ENCODE measurements at regions not wholly inside any gene's neighbourhood (a gene's known extent, or its start where the extent isn't known, plus 50 kb on each side); places are given as distances from the start of the nearest gene placed in this dataset.
A peak's percentile ranks its signal among the peaks of the same experiment; 100 is the strongest.

GRCh38 chr12:75969768-75970167, 61.8 kb downstream of the PHLDA1 start:
- no peak overlapping the region for H3K27ac ChIP-seq (ENCODE audit: extremely low read length, insufficient read depth, low read length)
- no peak overlapping the region for H3K9ac ChIP-seq (ENCODE audit: insufficient read depth, low read depth, low read length)
- no TSS peak for BruUV-seq (replicated peaks)
- in situ Hi-C loops (cut with HindIII; ENCODE audit: extremely low pct_ligation_motif_present, low pct_unique_long_range_greater_than_20kb) = no loop called here
- ATAC-seq = no peak
- no peak for DNase-seq (ENCODE audit: low spot score)
- ChIA-PET POLR2A (interaction anchor here (1.0 to 1.4 kb wide), 3 partner anchors 8 to 62 kb away, joined by 3 read pairs; partner anchors contain the start of gene PHLDA1), CTCF (ENCODE audit: low intra/inter-chr PET ratio, low total read pairs) (no interaction called here)
- no peaks in the 10 kb centered on the region for H3K9me3 ChIP-seq (ENCODE audit: low read length)
- H3K79me2 ChIP-seq (ENCODE audit: insufficient read depth, low read length) = no peaks in the 10 kb centered on the region
- H3K36me3 ChIP-seq (replicated peaks in 1 of 2; ENCODE audit: control insufficient read depth in 1 of 2, insufficient read depth in 2 of 2, low read length in 2 of 2) = no peaks in the 10 kb centered on the region
- intact Hi-C loops (cut with micrococcal nuclease; ENCODE audit: unreplicated experiment) = no loop called here
- no peaks in the 10 kb centered on the region for H3K27me3 ChIP-seq (ENCODE audit: control insufficient read depth in 1 of 2, insufficient read depth in 2 of 2, low read length in 2 of 2)
- H4K20me1 ChIP-seq (ENCODE audit: insufficient read depth, low read length) = no peaks in the 10 kb centered on the region
- H3K4me1 ChIP-seq (ENCODE audit: insufficient read depth, low read length) = peaks cover 21% of the 10 kb centered on the region
- no peak overlapping the region for H2AFZ ChIP-seq (ENCODE audit: low read length)
- WGBS (ENCODE audit: low lambda C conversion rate) = 84% methylated on average over 5 of the region's 5 CpGs
- TF ChIP-seq CEBPB (IDR thresholded peaks at IDR 0.05; ENCODE audit: borderline replicate concordance, low read depth, low read length) (0 out of 2 replicates have a peak, but pooled peaks have one; percentile 27), NFAT5 (CRISPR knock-in tag; IDR thresholded peaks at IDR 0.05) (no peak)
- H3K4me2 ChIP-seq (ENCODE audit: low read depth, low read length) = no peak overlapping the region
- no peak for FAIRE-seq
- H3K4me3 ChIP-seq (replicated peaks in 1 of 3; ENCODE audit: insufficient read depth in 1 of 3, low read depth in 2 of 3, low read length in 3 of 3) = no peak overlapping the region

GRCh38 chr12:75965661-75966060, 65.9 kb downstream of the PHLDA1 start:
- POLR2A ChIA-PET = no interaction called here
- Histone ChIP-seq H3K36me3 (replicated peaks in 1 of 2; ENCODE audit: control insufficient read depth in 1 of 2, insufficient read depth in 2 of 2, low read length in 2 of 2) (no peaks in the 10 kb centered on the region), H4K20me1 (ENCODE audit: insufficient read depth, low read length) (no peaks in the 10 kb centered on the region), H3K9ac (ENCODE audit: insufficient read depth, low read depth, low read length) (no peak overlapping the region), H3K4me3 (replicated peaks in 1 of 3; ENCODE audit: insufficient read depth in 1 of 3, low read depth in 2 of 3, low read length in 3 of 3) (no peak overlapping the region), H3K4me1 (ENCODE audit: insufficient read depth, low read length) (peaks cover 24% of the 10 kb centered on the region), H3K27me3 (ENCODE audit: control insufficient read depth in 1 of 2, insufficient read depth in 2 of 2, low read length in 2 of 2) (no peaks in the 10 kb centered on the region), H3K79me2 (ENCODE audit: insufficient read depth, low read length) (no peaks in the 10 kb centered on the region), H2AFZ (ENCODE audit: low read length) (no peak overlapping the region), H3K9me3 (ENCODE audit: low read length) (no peaks in the 10 kb centered on the region), H3K27ac (ENCODE audit: extremely low read length, insufficient read depth, low read length) (no peak overlapping the region), H3K4me2 (ENCODE audit: low read depth, low read length) (no peak overlapping the region)
- intact Hi-C loops (cut with micrococcal nuclease; ENCODE audit: unreplicated experiment) = no loop called here
- WGBS (ENCODE audit: low lambda C conversion rate) = 96% methylated on average over 2 of the region's 2 CpGs
- CTCF ChIA-PET (ENCODE audit: low intra/inter-chr PET ratio, low total read pairs) = no interaction called here
- no peak for ATAC-seq
- no peak for DNase-seq (ENCODE audit: low spot score)
- no TSS peak for BruUV-seq (replicated peaks)
- in situ Hi-C loops (cut with HindIII; ENCODE audit: extremely low pct_ligation_motif_present, low pct_unique_long_range_greater_than_20kb) = no loop called here
- no peak for FAIRE-seq
- TF ChIP-seq SATB2 (CRISPR knock-in tag; IDR thresholded peaks at IDR 0.05) (no peak), GABPA (IDR thresholded peaks at IDR 0.05; ENCODE audit: low read depth, low read length) (no peak), GABPA (CRISPR knock-in tag; IDR thresholded peaks at IDR 0.05; ENCODE audit: low read depth) (no peak), FOXK2 (IDR thresholded peaks at IDR 0.05) (no peak), TCF7 (IDR thresholded peaks at IDR 0.05; ENCODE audit: low read depth) (no peak), ZNF414 (CRISPR knock-in tag; IDR thresholded peaks at IDR 0.05) (no peak), ZNF33B (CRISPR knock-in tag; IDR thresholded peaks at IDR 0.05) (no peak), ZNF546 (CRISPR knock-in tag; conservative IDR thresholded peaks at IDR 0.05) (no peak), RBFOX2 (IDR thresholded peaks at IDR 0.05; ENCODE audit: low read depth, low read length) (no peak), HMGA1 (CRISPR knock-in tag; conservative IDR thresholded peaks at IDR 0.05) (no peak)
